ENCODE measurements at regions not wholly inside any gene's neighbourhood (a gene's known extent, or its start where the extent isn't known, plus 50 kb on each side); places are given as distances from the start of the nearest gene placed in this dataset.
A peak's percentile ranks its signal among the peaks of the same experiment; 100 is the strongest.
"Not testable (repeated sequence)": the region's sequence is repeated elsewhere in the genome, so short reads cannot be mapped to it uniquely, and the experiment has no call there.

DNA sequence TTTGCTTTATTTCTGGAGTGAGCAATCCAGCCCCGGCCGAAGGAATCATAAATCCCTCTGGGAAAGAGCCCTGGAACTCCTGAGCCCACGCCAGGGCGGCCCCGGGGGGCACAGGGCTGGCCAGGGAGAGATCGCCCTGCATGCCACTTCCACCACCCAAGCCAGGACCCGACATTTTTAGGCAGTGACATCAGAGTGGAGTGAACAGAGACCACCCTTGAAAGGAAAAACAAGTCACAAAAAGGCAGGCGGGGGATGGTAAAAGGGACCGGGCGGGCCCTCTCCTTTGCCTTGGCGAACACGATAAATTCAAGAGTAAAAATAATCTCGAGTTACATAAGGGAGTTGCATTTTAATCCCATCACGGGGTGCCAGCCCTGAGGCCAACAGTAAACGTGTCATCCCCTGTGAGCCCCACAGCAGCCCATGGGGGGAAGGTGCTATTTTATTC lies 284.1 kb downstream of the C16orf95 start:
- no peak for DNase-seq (ENCODE audit: low spot score)
- intact Hi-C loops (cut with DNase I): loop anchor here (10.0 kb wide), 1 partner anchor 58 kb away; no protein-coding TSS in a partner anchor

GRCh38 chr16:87033541-87034300 lies 283.5 kb downstream of the C16orf95 start:
- DNase-seq (ENCODE audit: low spot score): no peak
- intact Hi-C loops (cut with DNase I): loop anchor here (10.0 kb wide), 1 partner anchor 59 kb away; no protein-coding TSS in a partner anchor
- peak; percentile 22 for ATAC-seq

More for the DNA sequence above, 284.1 kb downstream of the C16orf95 start:
- ATAC-seq: no peak

GRCh38 chr16:87034317-87034716 lies 282.9 kb downstream of the C16orf95 start:
- intact Hi-C loops (cut with DNase I): loop anchor here (10.0 kb wide), 1 partner anchor 60 kb away; no protein-coding TSS in a partner anchor
- no peak for ATAC-seq
- no peak for DNase-seq (ENCODE audit: low spot score)

GRCh38 chr16:87035053-87035452 lies 282.1 kb downstream of the C16orf95 start:
- ATAC-seq (no peak), DNase-seq (ENCODE audit: low spot score) (no peak)
- intact Hi-C loops (cut with DNase I): loop anchor here (10.0 kb wide), 1 partner anchor 60 kb away; no protein-coding TSS in a partner anchor

GRCh38 chr16:87037012-87037411 lies 280.2 kb downstream of the C16orf95 start:
- no peak for ATAC-seq
- no peak for DNase-seq (ENCODE audit: low spot score)
- intact Hi-C loops (cut with DNase I): loop anchor here (10.0 kb wide), 1 partner anchor 62 kb away; no protein-coding TSS in a partner anchor

DNA sequence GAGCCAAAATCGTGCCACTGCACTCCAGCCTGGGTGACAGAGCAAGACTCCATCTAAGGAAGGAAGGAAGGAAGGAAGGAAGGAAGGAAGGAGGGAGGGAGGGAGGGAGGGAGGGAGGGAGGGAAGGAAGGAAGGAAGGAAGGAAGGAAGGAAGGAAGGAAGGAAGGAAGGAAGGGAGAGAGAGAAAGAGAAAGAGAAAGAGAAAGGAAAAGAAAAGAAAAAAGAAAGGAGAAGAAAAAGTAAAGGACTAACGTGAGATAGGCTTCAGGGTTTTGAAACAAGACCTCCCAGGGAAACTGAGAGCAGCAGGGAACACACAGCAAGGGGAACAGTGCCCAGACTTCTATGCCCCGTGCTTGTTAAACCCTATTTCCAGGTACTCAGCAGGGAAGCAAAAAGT lies 278.7 kb downstream of the C16orf95 start:
- intact Hi-C loops (cut with DNase I): loop anchor here (10.0 kb wide), 1 partner anchor 64 kb away; no protein-coding TSS in a partner anchor
- DNase-seq (ENCODE audit: low spot score); ATAC-seq: not testable (repeated sequence)

- no peak for DNase-seq (ENCODE audit: low spot score)
- no peak for ATAC-seq
- intact Hi-C loops (cut with DNase I): no loop called here
Observed at GRCh38 chr16:87040169-87041117, 276.7 kb downstream of the C16orf95 start.

GRCh38 chr16:87041286-87041685 lies 275.9 kb downstream of the C16orf95 start:
- no peak for DNase-seq (ENCODE audit: low spot score)
- intact Hi-C loops (cut with DNase I): no loop called here
- ATAC-seq: no peak

DNA sequence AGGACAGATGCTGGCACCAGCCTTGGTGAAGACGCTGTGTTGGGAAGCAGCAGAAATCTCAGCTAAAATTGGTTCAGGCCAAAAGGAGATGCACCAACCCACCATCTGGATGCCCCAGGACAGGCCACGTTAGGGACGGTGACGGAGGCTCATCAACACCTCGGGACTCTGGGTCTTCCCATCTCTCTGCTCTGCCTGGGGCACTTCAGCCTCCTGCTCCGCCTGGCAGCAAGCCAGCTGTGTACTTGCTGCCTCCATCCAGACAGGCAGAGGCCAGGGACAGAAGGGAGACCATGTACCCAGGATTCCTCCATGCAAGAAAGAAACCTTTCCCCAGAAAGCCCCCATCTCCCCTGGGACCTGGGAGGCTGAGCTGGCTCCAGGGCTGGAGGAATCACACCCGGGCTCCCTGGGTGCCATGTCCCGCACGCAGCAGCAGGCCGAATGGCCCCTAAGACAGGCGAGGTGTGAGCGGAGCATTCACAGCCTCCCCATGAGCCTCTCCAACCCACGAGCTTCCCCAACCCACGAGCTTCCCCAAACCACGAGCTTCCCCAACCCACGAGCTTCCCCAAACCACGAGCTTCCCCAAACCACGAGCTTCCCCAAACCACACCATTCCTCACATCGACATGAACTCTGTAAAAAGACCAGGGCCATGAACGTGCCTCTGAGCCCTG lies 274.5 kb downstream of the C16orf95 start:
- ATAC-seq: peak; percentile 25
- no peak for DNase-seq (ENCODE audit: low spot score)
- intact Hi-C loops (cut with DNase I): no loop called here

DNA sequence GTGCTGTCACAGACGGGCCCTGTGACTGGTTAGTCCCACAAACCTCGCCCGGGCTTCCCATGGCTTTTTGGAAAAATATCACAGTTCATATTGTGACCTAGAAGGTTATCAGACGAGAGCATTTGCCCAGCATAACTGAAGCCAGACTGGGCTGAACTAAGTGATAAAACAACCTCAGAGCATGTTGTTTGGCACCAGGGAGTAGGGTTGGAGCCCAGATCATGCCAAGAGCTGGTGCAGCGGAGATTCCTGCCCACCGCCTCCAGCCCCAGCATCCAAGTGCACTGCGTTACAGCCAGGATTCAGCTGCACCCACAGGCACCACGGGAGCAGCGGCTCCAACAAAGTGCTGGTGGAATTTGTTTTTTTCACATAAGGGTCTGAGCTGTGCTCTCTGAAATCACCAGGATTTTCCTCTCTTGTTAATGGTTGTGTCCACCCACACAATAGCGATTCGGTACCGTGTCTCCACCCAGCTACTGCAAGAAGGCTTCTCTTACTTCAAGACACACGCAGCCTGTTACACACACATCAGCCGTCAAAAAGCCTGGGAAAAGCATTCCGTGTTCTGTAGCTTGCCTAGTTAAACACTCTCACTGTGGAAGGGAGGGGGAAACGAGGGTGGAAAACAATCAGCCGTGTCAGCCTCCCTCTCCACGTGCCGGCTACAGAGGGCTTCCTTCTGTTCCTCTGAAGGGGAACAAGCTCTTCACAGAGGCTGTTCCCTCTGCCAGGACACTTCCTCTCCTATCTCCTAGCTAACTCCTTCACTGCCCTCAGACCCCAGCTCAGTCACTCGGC lies 273.8 kb downstream of the C16orf95 start:
- DNase-seq (ENCODE audit: low spot score) (no peak), ATAC-seq (peak; percentile 77)
- intact Hi-C loops (cut with DNase I): no loop called here

DNA sequence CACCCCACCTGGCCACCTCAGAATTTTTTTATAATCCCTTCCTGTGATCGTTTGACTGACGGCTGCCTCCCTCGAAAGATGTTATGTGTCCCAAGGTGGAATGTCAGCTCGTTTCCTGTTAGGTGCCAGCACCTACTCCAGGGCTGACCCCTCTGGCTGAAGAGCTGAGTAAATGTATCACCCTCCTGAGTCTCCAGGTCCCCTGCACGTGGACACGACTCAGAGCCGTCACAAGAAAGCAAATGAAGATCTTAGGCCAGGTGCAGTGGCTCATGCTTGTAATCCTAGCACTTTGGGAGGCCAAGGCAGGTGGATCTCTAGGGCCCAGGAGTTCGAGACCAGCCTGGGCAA lies 273.2 kb downstream of the C16orf95 start:
- ATAC-seq (no peak), DNase-seq (ENCODE audit: low spot score) (no peak)
- intact Hi-C loops (cut with DNase I): no loop called here

DNA sequence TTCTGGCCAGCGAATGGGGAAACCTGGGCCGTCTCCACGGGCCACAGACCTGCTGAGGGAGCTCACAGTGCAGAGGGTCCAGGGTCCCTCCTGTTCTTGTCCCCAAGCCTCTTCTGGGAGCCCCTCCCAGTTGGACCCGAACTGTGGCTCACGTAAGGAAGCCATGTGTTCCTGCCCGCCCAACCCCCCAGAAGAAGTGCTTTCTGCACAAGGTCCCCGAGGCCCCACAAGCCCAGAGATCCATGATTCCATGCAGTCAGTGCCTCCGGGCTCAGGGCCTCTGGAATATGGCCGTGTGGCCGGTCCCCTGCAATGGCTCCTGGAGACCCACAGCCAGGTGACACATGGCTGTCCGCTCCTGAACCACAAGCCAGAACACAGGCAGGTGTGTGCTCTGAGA lies 272.4 kb downstream of the C16orf95 start:
- no peak for ATAC-seq
- no peak for DNase-seq (ENCODE audit: low spot score)
- intact Hi-C loops (cut with DNase I): no loop called here

DNA sequence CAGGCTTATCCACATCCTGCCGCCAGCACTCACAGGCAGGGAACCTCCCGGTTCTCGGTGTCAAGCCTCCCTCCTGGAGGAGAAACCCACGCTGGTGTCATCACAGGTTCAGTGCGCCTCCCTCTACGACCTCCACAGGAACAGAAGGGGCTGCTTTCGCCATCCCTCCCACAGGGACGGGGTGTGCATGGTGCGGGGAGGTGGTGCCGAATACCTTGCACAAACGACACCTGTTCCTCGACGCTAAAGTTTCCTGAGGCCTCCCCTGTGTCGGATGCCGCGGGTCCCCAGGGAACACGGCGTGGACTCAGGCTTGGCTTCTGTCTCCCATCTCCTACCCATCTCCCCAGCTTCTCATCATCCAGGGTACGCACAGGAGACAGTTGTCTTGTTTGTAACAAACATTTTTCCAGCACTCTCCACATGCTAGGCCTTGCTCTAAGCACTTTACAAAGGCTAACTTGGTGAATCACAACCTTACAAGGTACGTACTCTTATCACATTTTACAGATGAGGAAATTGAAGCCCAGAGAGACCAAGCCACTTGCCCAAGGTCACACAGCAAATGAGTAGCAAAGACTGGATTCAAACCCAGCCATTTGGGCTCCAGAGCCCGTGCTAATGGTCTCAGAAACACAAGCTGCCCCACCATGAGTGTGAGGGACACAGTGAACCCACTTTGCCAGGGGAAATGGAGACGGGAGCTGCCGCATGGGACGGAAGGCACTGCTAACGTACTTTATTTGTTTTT lies 271.6 kb downstream of the C16orf95 start:
- intact Hi-C loops (cut with DNase I): no loop called here
- DNase-seq (ENCODE audit: low spot score): no peak
- no peak for ATAC-seq

- intact Hi-C loops (cut with DNase I): no loop called here
- ATAC-seq (no peak), DNase-seq (ENCODE audit: low spot score) (no peak)
Observed at GRCh38 chr16:87046235-87046634, 271.0 kb downstream of the C16orf95 start.

GRCh38 chr16:87047221-87048037 lies 269.8 kb downstream of the C16orf95 start:
- intact Hi-C loops (cut with DNase I): no loop called here
- no peak for ATAC-seq
- no peak for DNase-seq (ENCODE audit: low spot score)

DNA sequence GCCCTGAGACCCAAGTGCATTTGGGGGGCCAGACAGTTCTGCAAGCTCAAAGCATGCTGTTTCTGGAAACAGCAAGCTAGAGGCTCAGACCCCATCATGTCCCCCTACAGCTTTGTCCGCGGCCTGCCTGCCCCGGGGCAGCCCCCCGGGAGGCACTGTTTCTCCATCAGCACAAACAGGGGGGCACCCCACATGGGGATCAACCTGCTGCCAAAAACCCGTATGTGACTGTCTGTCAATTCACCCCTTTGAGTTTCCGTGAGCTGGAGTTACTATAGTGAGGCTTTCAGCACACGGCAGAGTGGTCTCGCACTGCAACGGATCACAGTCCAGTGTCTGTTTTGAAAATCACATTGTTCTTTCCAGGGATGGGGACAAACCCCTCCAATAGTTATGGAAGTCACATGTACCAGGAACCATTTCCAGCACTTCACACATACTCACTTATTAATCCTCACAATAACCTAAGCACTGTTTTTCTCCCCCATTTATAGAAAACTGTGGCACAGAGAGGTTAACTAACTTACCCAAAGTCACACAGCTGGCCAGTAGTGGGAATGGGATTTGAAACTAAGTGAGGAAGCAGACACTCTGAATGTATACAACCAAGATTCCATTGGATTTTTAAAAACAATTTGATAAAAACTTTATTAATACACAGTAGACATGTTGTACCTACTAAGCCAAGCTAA lies 269.0 kb downstream of the C16orf95 start:
- ATAC-seq (no peak), DNase-seq (ENCODE audit: low spot score) (no peak)
- intact Hi-C loops (cut with DNase I): no loop called here

Measured in sciatic nerve (tissue), 2 donors.